Thoracic aorta (tissue), 2 donors: ENCODE measurements at regions not wholly inside any gene's neighbourhood (a gene's known extent, or its start where the extent isn't known, plus 50 kb on each side); places are given as distances from the start of the nearest gene placed in this dataset.
"Not testable (repeated sequence)": the region's sequence is repeated elsewhere in the genome, so short reads cannot be mapped to it uniquely, and the experiment has no call there.

Source experiments
- ATAC-seq: fragments of 150-250 bp; one replicate; pipeline ENCODE4 v1.8.0; 2017; ENCODE audit warnings: low read depth; ENCODE audit not compliant: insufficient number of reproducible peaks, low FRiP score
- DNase-seq: peaks from one replicate; pipeline ENCODE4 v3.0.0-alpha.2; 2020; ENCODE audit warnings: low spot score
- H3K27ac ChIP-seq, 2 donors: fragments of 200-600 bp; sonication (generic); 1 replicate in 1 of 2; 2 replicates in 1 of 2; pipeline ENCODE4 v1.5.1; 2016; ENCODE audit warnings: mild to moderate bottlenecking in 2 of 2, moderate library complexity in 2 of 2
- H3K27me3 ChIP-seq: fragments of 200-600 bp; sonication (generic); replicated peaks from 2 replicates; pipeline ENCODE4 v1.6.0; 2016; ENCODE audit warnings: mild to moderate bottlenecking; ENCODE audit not compliant: insufficient read depth
- H3K36me3 ChIP-seq: fragments of 200-600 bp; sonication (generic); one replicate; pipeline ENCODE4 v1.5.1; 2016
- H3K4me1 ChIP-seq, 2 donors: fragments of 200-600 bp; sonication (generic); 1 replicate in 1 of 2; 2 replicates in 1 of 2; pipeline versions ENCODE4 v1.5.1 to v1.6.0; 2016; ENCODE audit warnings: low read depth in 2 of 2, mild to moderate bottlenecking in 1 of 2; ENCODE audit not compliant: control insufficient read depth in 1 of 2
- H3K4me3 ChIP-seq: fragments of 200-600 bp; sonication (generic); 2 replicates; pipeline ENCODE4 v1.5.1; 2016; ENCODE audit warnings: mild to moderate bottlenecking
- H3K9me3 ChIP-seq: fragments of 200-600 bp; sonication (generic); 2 replicates; pipeline ENCODE4 v1.5.1; 2016
- CTCF ChIP-seq: fragments of 200-600 bp; sonication (generic); IDR thresholded peaks from one replicate; pipeline ENCODE4 v1.5.1; 2019; ENCODE audit warnings: antibody characterized with exemption

DNA sequence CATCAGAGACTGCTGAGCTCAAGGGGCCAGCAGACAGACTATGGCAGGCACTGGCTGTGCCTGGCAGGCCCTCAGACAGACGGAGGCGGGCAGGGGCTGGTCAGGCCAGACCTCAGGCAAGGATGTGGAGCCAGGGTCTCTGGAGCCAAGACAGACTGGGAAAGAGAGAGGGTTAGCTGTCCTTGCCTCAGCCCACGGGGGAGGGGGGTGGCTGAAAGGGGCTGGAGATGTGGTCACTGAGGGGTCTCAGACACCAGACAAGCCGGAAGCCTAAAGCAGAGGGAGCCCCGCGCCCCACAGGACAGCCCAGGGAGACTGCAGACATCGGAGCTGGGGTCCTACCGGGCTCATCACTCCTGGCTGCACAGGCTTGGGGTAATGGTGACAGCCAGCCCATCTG, 141.2 kb upstream of the FOXD4L5 start:
- no peaks in the 10 kb centered on the region for H3K36me3 ChIP-seq
- H3K4me1 ChIP-seq = no peaks in the 10 kb centered on the region
- no peak overlapping the region for H3K27ac ChIP-seq
- H3K9me3 ChIP-seq = no peaks in the 10 kb centered on the region
- no peak for ATAC-seq
- no peak for DNase-seq
- no peak for TF ChIP-seq CTCF
- no peak overlapping the region for H3K4me3 ChIP-seq
- no peaks in the 10 kb centered on the region for H3K27me3 ChIP-seq

- not testable (repeated sequence) for H3K27me3 ChIP-seq, H3K27ac ChIP-seq, H3K4me1 ChIP-seq, H3K36me3 ChIP-seq, H3K4me3 ChIP-seq, DNase-seq, H3K9me3 ChIP-seq, ATAC-seq
Measured at GRCh38 chr9:65425183-65425582, 140.2 kb upstream of the FOXD4L5 start.

- H3K36me3 ChIP-seq, H3K9me3 ChIP-seq, DNase-seq: not testable (repeated sequence)
Measured at GRCh38 chr9:65424437-65424984, 139.5 kb upstream of the FOXD4L5 start.

DNA sequence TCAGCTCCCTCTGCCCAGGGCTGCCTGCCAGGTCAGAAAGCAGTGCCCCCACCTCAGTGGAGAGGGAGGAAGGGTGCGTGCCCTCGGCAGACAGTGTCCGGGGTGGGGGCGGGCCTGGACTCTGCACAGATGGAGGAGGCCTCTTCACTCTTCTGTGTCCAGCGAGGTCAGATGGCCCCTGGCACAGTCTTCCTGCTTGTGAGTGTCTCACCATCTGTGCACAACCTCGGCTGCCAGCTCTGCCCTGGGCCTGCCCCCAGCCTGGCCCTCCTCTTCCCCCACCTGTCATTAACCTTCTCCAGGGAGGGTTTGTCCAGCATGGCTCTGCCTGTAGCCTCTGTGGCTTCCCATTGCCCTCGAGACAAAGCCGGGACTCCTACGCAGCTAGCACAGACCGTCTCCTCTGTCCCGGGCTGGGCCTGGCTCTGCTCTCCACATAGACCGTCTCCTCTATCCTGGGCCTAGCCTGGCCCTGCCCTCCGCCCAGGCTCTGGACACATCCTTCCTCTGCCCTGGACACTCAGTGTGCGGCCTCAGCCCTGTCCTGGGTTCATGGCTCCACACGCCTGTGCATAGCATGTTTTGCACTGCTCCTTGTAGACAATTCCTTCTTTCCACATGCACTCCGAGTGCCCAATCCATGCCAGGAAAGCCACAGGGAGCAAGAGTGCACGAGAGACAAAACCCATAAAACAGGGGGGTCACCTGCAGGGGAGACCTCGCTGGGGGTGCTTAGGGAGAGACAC, 138.9 kb upstream of the FOXD4L5 start:
- not testable (repeated sequence) for DNase-seq, H3K4me3 ChIP-seq, H3K9me3 ChIP-seq, H3K4me1 ChIP-seq, H3K27ac ChIP-seq, ATAC-seq, H3K36me3 ChIP-seq, H3K27me3 ChIP-seq

More at GRCh38 chr9:65424437-65424984, 139.5 kb upstream of the FOXD4L5 start:
- not testable (repeated sequence) for H3K4me1 ChIP-seq, H3K27ac ChIP-seq, H3K4me3 ChIP-seq, ATAC-seq, H3K27me3 ChIP-seq

- H3K36me3 ChIP-seq, H3K4me1 ChIP-seq, H3K27me3 ChIP-seq, H3K9me3 ChIP-seq, ATAC-seq, H3K4me3 ChIP-seq, H3K27ac ChIP-seq, DNase-seq: not testable (repeated sequence)
Measured at GRCh38 chr9:65422966-65423690, 138.1 kb upstream of the FOXD4L5 start.

DNA sequence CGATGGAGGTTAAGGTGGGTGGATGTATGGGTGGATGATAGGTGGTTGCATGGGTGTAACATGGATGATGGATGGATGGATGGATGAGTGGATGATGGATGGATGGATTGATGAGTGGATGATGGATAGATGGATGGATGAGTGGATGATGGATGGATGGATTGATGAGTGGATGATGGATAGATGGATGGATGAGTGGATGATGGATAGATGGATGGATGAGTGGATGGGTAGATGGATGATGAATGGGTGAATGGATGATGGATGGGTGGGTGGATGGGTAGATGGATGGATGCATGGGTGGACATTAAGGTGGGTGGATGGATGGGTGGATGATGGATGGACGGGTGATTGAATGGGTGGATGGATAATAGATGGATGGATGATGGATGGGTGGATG, 136.5 kb upstream of the FOXD4L5 start:
- not testable (repeated sequence) for ATAC-seq, DNase-seq, H3K4me1 ChIP-seq, H3K27me3 ChIP-seq, H3K27ac ChIP-seq, H3K36me3 ChIP-seq, H3K9me3 ChIP-seq, H3K4me3 ChIP-seq

DNA sequence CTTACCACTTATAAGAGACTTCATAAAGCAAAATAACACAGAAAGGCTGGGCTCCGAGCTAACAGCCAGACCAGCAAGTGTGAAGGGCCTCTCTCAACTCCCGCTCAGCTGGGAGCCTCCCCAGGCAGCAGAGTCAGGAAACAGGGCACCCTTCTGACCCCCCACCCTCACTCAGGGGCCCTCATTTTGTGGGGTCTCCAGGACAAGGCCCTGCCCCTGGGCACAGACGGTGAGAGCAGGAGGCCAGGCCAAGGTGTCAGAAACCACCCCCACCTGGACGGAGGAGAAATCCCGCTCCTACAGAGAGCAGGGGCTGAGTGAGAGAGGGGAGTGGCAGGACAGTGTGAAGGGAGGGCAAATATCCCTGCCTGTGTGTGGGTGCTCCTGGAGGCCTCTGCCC, 135.8 kb upstream of the FOXD4L5 start:
- H3K27ac ChIP-seq = no peak overlapping the region
- DNase-seq (no peak), ATAC-seq (no peak)
- no peak for TF ChIP-seq CTCF
- H3K27me3 ChIP-seq = no peaks in the 10 kb centered on the region
- no peaks in the 10 kb centered on the region for H3K36me3 ChIP-seq
- no peaks in the 10 kb centered on the region for H3K9me3 ChIP-seq
- no peak overlapping the region for H3K4me3 ChIP-seq
- H3K4me1 ChIP-seq = no peaks in the 10 kb centered on the region

DNA sequence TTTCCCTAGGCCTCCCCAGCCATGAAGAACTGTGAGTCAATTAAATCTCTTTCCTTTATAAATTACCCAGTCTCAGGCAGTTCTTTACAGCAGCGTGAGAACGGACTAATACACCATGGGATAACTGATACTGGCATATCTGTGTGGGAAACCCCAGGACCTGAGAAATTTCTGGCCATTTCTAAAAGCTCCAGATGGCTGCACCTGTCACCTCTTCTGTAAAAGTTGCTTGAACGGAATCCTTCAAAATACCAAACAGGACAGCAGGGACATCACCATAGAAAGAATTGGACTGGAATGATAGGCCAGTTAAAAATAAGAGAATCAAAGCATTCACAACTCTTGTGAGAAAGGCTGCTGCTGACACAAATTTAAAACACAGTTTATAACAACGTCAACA, 134.0 kb upstream of the FOXD4L5 start:
- not testable (repeated sequence) for H3K36me3 ChIP-seq, H3K27me3 ChIP-seq, H3K4me1 ChIP-seq, H3K27ac ChIP-seq, H3K9me3 ChIP-seq, H3K4me3 ChIP-seq, DNase-seq, ATAC-seq

- not testable (repeated sequence) for H3K27ac ChIP-seq, H3K4me1 ChIP-seq, H3K36me3 ChIP-seq, ATAC-seq, DNase-seq, H3K9me3 ChIP-seq, H3K27me3 ChIP-seq, H3K4me3 ChIP-seq
Measured at GRCh38 chr9:65416948-65417347, 131.9 kb upstream of the FOXD4L5 start.

GRCh38 chr9:65414249-65414648, 129.2 kb upstream of the FOXD4L5 start:
- not testable (repeated sequence) for H3K4me1 ChIP-seq, H3K36me3 ChIP-seq, H3K4me3 ChIP-seq, ATAC-seq, H3K27me3 ChIP-seq, H3K9me3 ChIP-seq, H3K27ac ChIP-seq, DNase-seq
